NCI-H128 (cell line): ENCODE measurements at regions not wholly inside any gene's neighbourhood (a gene's known extent, or its start where the extent isn't known, plus 50 kb on each side); places are given as distances from the start of the nearest gene placed in this dataset.
"Not testable (repeated sequence)": the region's sequence is repeated elsewhere in the genome, so short reads cannot be mapped to it uniquely, and the experiment has no call there.

Experiments used
- DNase-seq: peaks from one replicate; lab custom pipeline; 2025; ENCODE audit not compliant: unreplicated experiment; lab: John Stamatoyannopoulos, UW

- DNase-seq, result no peak
Measured at GRCh38 chr9:31542384-31543055, 841.9 kb upstream of the ACO1 start.

DNA sequence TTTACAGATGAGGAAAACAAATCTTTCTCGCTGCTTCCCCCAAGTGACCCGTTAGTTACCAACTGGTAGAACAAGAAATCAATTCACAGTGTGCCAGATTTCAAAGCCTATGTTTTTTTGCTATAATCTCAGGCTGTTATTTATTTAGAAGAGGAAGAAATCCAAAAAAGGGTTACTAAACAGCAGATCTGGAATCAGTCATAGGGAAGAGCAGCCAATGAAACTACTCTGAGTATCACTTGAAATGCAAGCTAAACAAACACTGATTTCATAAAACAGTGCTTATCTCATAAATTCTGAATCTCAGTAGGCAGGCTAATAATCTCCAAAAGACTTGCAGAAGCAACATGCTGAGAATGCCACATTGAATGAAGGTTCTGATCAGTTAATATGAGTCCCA, 829.5 kb upstream of the ACO1 start:
- no peak for DNase-seq

DNA sequence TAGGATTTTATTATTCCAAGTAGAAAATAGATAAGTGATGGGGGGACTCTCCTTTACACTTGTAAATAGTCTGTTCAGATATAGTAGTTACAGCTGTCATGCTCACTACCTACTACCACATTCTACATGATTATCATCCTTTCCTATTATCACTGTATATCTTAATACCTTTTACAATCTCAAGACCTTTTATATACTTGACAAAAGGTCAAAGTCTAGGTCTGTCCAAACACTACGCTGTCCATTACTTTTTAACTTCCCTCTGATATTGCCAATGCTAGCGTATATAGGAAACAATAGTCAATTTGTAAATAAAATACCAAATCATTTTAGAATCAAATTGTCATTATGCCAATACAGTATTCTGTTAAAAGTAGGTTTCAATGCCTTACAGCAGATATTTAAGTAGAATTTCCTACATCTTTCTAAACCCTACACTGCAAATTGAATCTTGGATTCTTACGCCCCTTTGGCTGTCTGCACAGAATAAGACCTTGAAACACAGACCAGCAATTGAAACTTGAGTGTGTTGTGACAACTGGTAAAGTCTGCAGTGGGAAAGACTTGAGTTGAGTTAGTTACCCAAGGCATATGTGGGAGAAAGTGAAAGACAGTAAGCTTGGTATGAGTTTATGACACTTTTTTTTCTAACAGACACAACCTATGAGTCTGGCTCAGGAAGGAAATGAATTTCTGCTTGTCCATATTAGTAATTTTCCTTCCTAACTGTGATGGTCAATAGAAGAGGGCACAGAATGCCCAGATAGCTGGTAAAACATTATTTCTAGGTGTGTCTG, 827.6 kb upstream of the ACO1 start:
- no peak for DNase-seq

DNA sequence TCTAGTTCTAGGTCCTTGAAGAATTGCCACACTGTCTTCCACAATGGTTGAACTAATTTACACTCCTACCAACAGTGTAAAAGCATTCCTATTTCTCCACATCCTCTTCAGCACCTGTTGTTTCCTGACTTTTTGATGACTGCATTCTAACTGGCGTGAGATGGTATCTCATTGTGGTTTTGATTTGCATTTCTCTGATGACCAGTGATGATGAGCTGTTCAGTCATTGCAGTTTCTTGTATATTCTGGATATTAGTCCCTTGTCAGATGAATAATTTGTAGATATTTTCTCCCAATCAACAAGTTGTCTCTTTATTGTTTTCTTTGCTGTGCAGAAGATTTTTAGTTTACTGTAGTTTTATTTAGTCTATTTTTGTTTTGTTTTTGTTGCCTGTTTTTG, 812.3 kb upstream of the ACO1 start:
- not testable (repeated sequence) for DNase-seq

DNA sequence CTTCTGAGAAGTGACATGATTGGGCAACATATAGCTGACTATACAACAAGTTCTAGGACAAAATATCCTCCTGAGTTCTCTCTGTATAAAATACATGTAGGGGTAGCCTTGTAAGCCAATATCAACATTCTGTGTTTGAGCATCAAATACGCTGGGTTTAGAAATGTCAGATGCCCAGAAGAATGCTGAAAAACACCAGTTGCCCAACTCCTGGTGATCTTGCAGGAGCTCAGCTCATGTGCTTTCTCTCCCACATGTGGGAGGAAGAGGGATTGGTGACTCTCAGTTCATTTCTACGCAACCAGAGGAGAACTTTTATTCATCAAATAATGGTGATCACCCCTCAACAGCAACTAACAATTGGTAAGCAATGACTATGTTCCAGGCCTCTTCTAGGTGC, 810.9 kb upstream of the ACO1 start:
- no peak for DNase-seq

- DNase-seq, result no peak
Measured at GRCh38 chr9:31574006-31574765, 810.3 kb upstream of the ACO1 start.

DNA sequence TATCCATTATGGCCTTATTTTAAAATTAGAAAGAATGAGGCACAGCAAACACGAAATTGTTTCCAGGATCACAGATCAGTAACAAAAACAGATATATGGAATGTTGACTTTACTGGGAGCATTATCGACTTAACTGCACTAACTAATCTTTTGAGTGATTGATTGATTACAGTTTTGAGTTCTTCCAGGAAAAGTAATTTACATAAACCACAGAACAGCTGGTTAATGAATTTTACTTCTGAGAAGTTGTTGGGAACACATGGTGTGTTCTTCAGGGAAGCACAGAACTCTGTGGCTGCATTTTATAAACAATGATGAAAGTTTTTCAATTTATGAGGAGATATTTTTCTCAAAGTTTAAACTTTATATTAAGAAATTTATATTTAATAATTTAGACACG, 802.4 kb upstream of the ACO1 start:
- DNase-seq, result no peak

DNA sequence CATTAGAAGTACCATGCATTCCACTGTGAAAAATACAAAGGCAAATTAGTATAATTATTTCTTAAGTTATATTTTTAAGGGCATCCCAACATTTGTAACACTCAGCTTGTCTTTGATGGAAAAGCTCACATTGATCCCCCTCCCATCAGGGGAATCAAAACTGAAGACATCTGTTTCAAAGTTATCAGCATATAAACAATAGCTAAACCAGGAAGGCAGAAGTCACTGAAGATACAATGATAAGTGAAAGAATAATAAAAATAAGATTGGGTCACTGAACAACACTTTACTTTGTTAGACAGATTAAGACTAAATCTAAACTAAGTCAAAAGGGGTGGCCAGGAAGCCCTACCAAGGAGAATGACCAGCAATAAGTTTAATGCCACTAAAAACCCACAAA, 801.9 kb upstream of the ACO1 start:
- no peak for DNase-seq

DNA sequence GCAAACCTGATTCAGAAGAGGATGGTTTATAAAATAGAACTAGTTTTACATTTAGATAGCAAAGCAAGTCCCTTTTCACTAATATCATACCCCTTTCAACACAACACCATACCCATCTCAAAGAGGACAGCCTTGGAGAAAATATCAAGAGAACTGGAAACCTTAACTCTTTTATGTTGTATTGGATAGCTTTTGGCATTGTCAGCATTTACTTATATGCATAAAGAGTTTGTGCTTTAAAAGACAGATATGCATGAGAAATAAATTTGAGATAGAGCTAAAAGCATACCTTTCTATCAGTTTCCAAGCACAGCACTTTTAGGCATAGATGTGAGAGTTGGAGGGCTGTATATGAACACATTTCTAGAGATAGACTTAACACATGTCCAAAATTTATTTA, 799.3 kb upstream of the ACO1 start:
- no peak for DNase-seq

- DNase-seq, result no peak
Measured at GRCh38 chr9:31587146-31587545, 797.3 kb upstream of the ACO1 start.

GRCh38 chr9:31588006-31588405, 796.4 kb upstream of the ACO1 start:
- no peak for DNase-seq

DNA sequence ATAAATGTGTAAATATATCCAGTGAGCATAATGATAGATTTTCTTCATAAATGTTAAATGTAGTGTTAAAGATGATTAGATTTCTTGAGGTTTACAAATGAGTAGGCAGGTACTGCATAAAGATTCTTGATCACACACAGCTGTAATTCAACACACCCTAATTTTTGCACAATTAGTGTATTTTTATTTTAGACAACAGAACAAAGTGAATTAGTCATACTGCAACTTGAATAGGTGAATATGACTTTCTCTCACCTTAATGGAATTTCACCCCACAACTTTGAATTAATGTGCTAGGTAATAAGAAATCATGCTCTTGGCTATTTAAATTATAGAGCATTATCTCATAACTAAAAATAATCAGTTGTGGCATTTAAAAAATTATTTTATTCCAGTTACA, 795.7 kb upstream of the ACO1 start:
- no peak for DNase-seq

- DNase-seq, result no peak
Measured at GRCh38 chr9:31590091-31590490, 794.4 kb upstream of the ACO1 start.

DNA sequence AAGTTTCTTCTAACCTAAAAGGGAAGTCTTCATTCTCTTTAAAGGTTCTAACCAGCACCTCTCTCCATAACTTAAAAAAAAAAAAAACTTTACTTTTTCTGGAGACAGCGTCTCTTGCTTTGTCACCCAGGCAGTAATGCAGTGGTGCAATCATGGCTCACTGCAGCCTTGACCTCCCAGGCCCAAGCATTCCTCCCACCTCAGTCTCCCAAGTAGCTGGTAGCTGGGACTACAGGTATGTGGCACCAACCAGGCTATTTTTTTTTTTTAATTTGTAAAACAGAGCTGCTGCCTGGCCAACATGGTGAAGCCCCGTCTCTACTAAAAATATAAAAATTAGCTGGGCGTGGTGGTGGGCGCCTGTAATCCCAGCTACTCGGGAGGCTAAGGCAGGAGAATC, 787.4 kb upstream of the ACO1 start:
- DNase-seq, result not testable (repeated sequence)

- DNase-seq, result no peak
Measured at GRCh38 chr9:31597977-31598376, 786.5 kb upstream of the ACO1 start.

DNA sequence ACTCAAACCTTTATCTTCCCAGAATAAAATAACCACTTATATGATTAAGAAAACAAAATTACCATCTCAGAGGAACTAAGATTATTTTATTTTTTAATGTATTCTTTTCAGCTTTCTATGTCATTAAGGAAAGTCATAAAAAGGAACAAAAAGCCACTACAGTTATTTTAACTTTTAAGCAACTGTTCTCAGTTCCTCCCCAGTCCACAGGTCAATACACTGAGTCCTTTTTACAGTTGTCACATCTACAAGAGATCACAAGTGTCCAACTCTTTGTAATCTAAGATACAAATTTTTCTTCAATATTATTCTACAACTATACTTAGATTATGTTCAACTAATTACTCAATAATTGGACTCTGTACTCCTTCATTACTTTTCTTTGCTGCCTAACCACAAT, 782.8 kb upstream of the ACO1 start:
- DNase-seq, result no peak

- DNase-seq, result no peak
Measured at GRCh38 chr9:31604531-31604930, 779.9 kb upstream of the ACO1 start.

- no peak for DNase-seq
Measured at GRCh38 chr9:31605164-31605563, 779.3 kb upstream of the ACO1 start.

DNA sequence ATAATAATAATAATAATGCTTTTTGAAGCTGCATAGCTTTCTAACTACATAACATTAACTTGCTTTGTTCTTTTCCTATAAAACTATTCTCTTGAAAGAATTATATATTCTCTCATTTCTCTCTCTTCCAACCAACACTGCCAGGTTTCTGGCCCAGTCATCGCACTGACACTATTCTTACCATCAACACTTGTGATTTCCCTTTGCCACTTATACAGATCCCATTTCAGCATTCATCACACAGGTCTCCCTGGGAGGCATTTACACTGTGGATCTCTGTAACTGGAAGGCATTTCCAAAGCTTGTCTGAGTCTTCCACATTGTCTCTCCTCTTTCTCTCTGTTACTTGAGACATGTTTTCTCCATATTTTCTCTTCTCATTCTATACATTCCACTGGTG, 777.8 kb upstream of the ACO1 start:
- no peak for DNase-seq

DNA sequence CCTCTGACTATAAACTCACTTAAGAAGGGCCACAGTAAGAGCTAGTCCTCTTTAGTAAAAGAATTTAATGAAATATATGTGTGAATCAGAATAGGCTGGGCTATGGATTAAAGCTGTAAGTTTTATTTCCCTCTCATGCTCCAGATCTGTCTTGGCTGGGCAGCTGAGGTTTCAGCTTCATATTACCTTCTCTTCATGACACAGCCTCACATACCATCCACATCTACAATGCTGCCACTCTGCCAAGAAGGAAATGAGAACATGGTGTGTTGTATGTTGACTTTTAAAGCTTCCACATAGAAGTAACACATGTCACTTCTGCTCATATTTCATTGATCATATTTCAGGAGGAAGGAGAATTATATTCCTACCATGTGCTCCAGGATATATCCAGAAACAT, 776.0 kb upstream of the ACO1 start:
- no peak for DNase-seq

- no peak for DNase-seq
Measured at GRCh38 chr9:31608881-31609280, 775.6 kb upstream of the ACO1 start.
